HG02763 (cell line): ENCODE measurements at regions not wholly inside any gene's neighbourhood (a gene's known extent, or its start where the extent isn't known, plus 50 kb on each side); places are given as distances from the start of the nearest gene placed in this dataset.
A peak's percentile ranks its signal among the peaks of the same experiment; 100 is the strongest.
"Not testable (repeated sequence)": the region's sequence is repeated elsewhere in the genome, so short reads cannot be mapped to it uniquely, and the experiment has no call there.

Source experiments
- ATAC-seq: cut with Tn5 transposase; IDR thresholded peaks from one replicate; pipeline ENCODE4 v1.9.1; 2021; ENCODE audit warnings: mild to moderate bottlenecking, moderate library complexity; ENCODE audit not compliant: unreplicated experiment

- not testable (repeated sequence) for ATAC-seq
Observed at GRCh38 chr7:89616829-89617228, 537.4 kb upstream of the STEAP1 start.

GRCh38 chr7:89618274-89618673 lies 536.0 kb upstream of the STEAP1 start:
- no peak for ATAC-seq

GRCh38 chr7:89621925-89622641 lies 532.2 kb upstream of the STEAP1 start:
- ATAC-seq: no peak

- ATAC-seq: peak; percentile 93
Observed at GRCh38 chr7:89623018-89623672, 531.1 kb upstream of the STEAP1 start.

GRCh38 chr7:89624155-89624554 lies 530.1 kb upstream of the STEAP1 start:
- ATAC-seq: not testable (repeated sequence)

GRCh38 chr7:89648509-89648908 lies 505.8 kb upstream of the STEAP1 start:
- no peak for ATAC-seq

GRCh38 chr7:89655946-89656345 lies 498.3 kb upstream of the STEAP1 start:
- ATAC-seq: no peak

GRCh38 chr7:89661876-89662275 lies 492.4 kb upstream of the STEAP1 start:
- no peak for ATAC-seq

GRCh38 chr7:89666136-89666835 lies 488.0 kb upstream of the STEAP1 start:
- ATAC-seq: no peak

GRCh38 chr7:89680161-89680560 lies 474.1 kb upstream of the STEAP1 start:
- no peak for ATAC-seq

- ATAC-seq: no peak
Observed at GRCh38 chr7:89681448-89681847, 472.8 kb upstream of the STEAP1 start.

- no peak for ATAC-seq
Observed at GRCh38 chr7:89685287-89685686, 469.0 kb upstream of the STEAP1 start.

GRCh38 chr7:89687211-89687610 lies 467.1 kb upstream of the STEAP1 start:
- ATAC-seq: no peak

- ATAC-seq: no peak
Observed at GRCh38 chr7:89695241-89695640, 459.0 kb upstream of the STEAP1 start.

GRCh38 chr7:89714131-89714530 lies 440.1 kb upstream of the STEAP1 start:
- ATAC-seq: no peak

GRCh38 chr7:89718941-89719340 lies 435.3 kb upstream of the STEAP1 start:
- not testable (repeated sequence) for ATAC-seq

GRCh38 chr7:89728481-89728880 lies 425.8 kb upstream of the STEAP1 start:
- no peak for ATAC-seq

- no peak for ATAC-seq
Observed at GRCh38 chr7:89731751-89732445, 422.4 kb upstream of the STEAP1 start.

- no peak for ATAC-seq
Observed at GRCh38 chr7:89738549-89738948, 415.7 kb upstream of the STEAP1 start.

GRCh38 chr7:89757910-89758309 lies 396.4 kb upstream of the STEAP1 start:
- ATAC-seq: no peak

GRCh38 chr7:89760690-89761089 lies 393.6 kb upstream of the STEAP1 start:
- ATAC-seq: no peak
